ENCODE measurements at regions not wholly inside any gene's neighbourhood (a gene's known extent, or its start where the extent isn't known, plus 50 kb on each side); places are given as distances from the start of the nearest gene placed in this dataset.

DNA sequence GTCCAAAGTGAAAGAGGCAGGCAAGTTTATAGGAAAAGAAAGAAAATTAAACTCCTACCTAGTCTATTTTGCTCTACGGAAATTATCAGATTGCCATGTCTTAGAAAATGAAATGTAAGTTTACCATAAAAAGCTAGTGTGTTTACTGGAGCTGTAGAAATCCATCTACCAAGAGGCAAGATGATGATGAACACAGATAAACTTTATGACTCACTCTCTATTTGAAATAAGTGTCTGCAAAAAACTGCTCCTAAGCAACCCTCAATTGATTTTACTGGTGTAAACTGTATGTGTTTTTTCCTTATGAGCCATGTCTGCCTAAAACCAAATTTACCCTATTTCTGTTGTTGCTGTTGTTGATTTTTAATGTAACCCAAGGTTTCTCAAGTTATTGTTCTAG, 73.8 kb upstream of the TMEM106B start:
- H3K4me1 ChIP-seq (ENCODE audit: insufficient read depth): no peaks in the 10 kb centered on the region
- no peaks in the 10 kb centered on the region for H3K9me3 ChIP-seq
- TF ChIP-seq POLR2A (IDR thresholded peaks at IDR 0.05): no peak
- TF ChIP-seq, protein P1, sequence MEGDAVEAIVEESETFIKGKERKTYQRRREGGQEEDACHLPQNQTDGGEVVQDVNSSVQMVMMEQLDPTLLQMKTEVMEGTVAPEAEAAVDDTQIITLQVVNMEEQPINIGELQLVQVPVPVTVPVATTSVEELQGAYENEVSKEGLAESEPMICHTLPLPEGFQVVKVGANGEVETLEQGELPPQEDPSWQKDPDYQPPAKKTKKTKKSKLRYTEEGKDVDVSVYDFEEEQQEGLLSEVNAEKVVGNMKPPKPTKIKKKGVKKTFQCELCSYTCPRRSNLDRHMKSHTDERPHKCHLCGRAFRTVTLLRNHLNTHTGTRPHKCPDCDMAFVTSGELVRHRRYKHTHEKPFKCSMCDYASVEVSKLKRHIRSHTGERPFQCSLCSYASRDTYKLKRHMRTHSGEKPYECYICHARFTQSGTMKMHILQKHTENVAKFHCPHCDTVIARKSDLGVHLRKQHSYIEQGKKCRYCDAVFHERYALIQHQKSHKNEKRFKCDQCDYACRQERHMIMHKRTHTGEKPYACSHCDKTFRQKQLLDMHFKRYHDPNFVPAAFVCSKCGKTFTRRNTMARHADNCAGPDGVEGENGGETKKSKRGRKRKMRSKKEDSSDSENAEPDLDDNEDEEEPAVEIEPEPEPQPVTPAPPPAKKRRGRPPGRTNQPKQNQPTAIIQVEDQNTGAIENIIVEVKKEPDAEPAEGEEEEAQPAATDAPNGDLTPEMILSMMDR (IDR thresholded peaks at IDR 0.05): no peak
- no peak for TF ChIP-seq EP300 (IDR thresholded peaks at IDR 0.05)
- H3K27me3 ChIP-seq: no peaks in the 10 kb centered on the region
- WGBS, 3 donors: 30 to 80% (median 78%) methylated on average over 1 of the region's 1 CpG
- no peak for DNase-seq
- H3K27ac ChIP-seq: no peak overlapping the region
- intact Hi-C loops (cut with DNase I): no loop called here
- no peaks in the 10 kb centered on the region for H3K36me3 ChIP-seq
- no peak overlapping the region for H3K4me3 ChIP-seq

DNA sequence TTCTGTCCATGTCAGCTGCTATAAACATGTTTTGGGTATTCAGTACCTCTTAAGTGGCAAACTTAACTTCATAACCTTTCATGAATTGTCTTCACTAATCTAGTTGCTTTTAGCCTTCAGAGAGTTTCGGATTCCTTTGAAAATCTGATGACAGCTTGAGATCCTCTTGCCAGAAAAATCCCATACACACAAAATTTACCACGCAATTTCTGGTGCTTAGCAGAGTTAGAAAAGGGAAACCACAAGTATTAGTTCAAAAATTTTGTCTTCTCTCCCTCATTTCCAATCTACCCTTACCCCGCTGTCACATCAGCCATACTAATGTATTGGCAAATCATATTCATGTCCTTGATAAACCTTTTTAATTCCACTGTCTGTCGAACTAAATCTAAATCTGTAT, 72.7 kb upstream of the TMEM106B start:
- Histone ChIP-seq H3K27ac (no peak overlapping the region), H3K27me3 (no peaks in the 10 kb centered on the region), H3K36me3 (no peaks in the 10 kb centered on the region), H3K4me1 (ENCODE audit: insufficient read depth) (no peaks in the 10 kb centered on the region), H3K9me3 (no peaks in the 10 kb centered on the region), H3K4me3 (no peak overlapping the region)
- intact Hi-C loops (cut with DNase I): no loop called here
- no peak for DNase-seq
- TF ChIP-seq POLR2A (IDR thresholded peaks at IDR 0.05) (no peak), EP300 (IDR thresholded peaks at IDR 0.05) (no peak)
- TF ChIP-seq, protein P1 (IDR thresholded peaks at IDR 0.05): no peak
- 72 to 81% (median 74%) methylated on average over 4 of the region's 4 CpGs for WGBS, 3 donors

- no peaks in the 10 kb centered on the region for H3K27me3 ChIP-seq
- no peaks in the 10 kb centered on the region for H3K4me1 ChIP-seq (ENCODE audit: insufficient read depth)
- intact Hi-C loops (cut with DNase I): no loop called here
- H3K9me3 ChIP-seq: no peaks in the 10 kb centered on the region
- TF ChIP-seq POLR2A (IDR thresholded peaks at IDR 0.05): no peak
- TF ChIP-seq, protein P1 (IDR thresholded peaks at IDR 0.05): no peak
- TF ChIP-seq EP300 (IDR thresholded peaks at IDR 0.05): no peak
- no peak overlapping the region for H3K4me3 ChIP-seq
- 82 to 89% (median 86%) methylated on average over 6 of the region's 6 CpGs for WGBS, 3 donors
- H3K36me3 ChIP-seq: no peaks in the 10 kb centered on the region
- no peak overlapping the region for H3K27ac ChIP-seq
- no peak for DNase-seq
Measured at GRCh38 chr7:12139416-12139815, 71.7 kb upstream of the TMEM106B start.

DNA sequence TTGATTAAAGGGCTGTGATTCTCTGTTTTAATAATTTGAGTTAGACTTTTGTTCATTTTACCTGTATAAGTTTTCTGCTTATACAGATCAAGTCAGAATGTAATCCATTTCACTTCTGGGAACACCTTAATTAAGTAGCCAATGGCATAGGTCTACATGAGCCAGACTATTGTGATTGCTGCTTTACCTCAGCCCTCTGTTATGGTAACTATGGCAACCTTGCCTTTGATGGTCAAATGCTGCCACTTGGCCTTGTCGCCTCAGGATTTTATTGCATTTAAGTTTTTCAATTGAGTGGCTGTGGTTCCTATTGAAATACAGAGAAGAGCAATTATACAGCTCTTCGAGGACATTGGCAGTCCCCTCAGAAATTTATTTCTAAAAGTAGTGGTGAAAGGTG, 64.3 kb upstream of the TMEM106B start:
- TF ChIP-seq EP300 (IDR thresholded peaks at IDR 0.05) (no peak), POLR2A (IDR thresholded peaks at IDR 0.05) (no peak)
- TF ChIP-seq, protein P1 (IDR thresholded peaks at IDR 0.05): no peak
- Histone ChIP-seq H3K27me3 (no peaks in the 10 kb centered on the region), H3K27ac (no peak overlapping the region), H3K4me1 (ENCODE audit: insufficient read depth) (no peaks in the 10 kb centered on the region), H3K9me3 (no peaks in the 10 kb centered on the region), H3K4me3 (no peak overlapping the region), H3K36me3 (no peaks in the 10 kb centered on the region)
- intact Hi-C loops (cut with DNase I): no loop called here
- 45 to 51% (median 46%) methylated on average over 2 of the region's 2 CpGs for WGBS, 3 donors
- DNase-seq: no peak

Measured in ovary (tissue), 7 donors.